ENCODE measurements at regions not wholly inside any gene's neighbourhood (a gene's known extent, or its start where the extent isn't known, plus 50 kb on each side); places are given as distances from the start of the nearest gene placed in this dataset.

DNA sequence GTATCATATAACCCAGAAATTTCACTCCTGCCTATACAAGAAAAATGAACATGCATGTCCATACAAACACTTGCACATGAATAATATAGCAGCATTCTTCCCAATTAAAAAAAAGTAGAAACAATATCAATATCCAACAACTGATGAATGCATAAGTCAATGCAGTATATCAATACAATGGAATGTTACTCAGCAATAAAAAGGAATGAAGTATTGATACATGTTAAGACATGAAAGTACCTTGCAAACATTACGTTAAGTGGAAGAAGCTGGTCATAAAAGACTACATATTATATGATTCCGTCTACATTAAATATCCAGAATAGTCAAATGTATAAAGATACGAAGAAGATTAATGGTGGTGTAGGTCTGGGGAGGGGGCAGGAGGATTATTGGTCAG is 73.9 kb upstream of the DRD2 start:
- TF ChIP-seq, protein P1, sequence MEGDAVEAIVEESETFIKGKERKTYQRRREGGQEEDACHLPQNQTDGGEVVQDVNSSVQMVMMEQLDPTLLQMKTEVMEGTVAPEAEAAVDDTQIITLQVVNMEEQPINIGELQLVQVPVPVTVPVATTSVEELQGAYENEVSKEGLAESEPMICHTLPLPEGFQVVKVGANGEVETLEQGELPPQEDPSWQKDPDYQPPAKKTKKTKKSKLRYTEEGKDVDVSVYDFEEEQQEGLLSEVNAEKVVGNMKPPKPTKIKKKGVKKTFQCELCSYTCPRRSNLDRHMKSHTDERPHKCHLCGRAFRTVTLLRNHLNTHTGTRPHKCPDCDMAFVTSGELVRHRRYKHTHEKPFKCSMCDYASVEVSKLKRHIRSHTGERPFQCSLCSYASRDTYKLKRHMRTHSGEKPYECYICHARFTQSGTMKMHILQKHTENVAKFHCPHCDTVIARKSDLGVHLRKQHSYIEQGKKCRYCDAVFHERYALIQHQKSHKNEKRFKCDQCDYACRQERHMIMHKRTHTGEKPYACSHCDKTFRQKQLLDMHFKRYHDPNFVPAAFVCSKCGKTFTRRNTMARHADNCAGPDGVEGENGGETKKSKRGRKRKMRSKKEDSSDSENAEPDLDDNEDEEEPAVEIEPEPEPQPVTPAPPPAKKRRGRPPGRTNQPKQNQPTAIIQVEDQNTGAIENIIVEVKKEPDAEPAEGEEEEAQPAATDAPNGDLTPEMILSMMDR (conservative IDR thresholded peaks at IDR 0.05) = no peak
- H3K27ac ChIP-seq = no peak overlapping the region

DNA sequence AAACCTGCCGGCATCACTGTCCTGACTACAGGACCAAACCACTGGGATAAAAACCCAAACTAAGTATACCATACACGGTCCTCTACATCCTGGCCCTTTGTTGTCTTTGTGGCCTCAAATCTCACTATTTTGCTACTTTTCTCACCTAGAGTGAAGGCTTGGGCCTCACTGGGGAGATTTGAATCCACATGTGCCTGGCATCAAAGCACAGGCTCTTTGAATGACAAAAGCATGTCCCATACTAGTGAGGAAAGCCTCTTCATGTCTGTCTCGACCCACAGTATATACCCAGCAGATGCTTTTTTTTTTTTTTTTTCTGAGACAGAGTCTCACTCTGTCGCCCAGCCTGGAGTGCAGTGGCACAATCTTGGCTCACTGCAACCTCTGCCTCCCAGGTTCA is 72.5 kb upstream of the DRD2 start:
- TF ChIP-seq, protein P1 (conservative IDR thresholded peaks at IDR 0.05) = no peak
- no peak overlapping the region for H3K27ac ChIP-seq

DNA sequence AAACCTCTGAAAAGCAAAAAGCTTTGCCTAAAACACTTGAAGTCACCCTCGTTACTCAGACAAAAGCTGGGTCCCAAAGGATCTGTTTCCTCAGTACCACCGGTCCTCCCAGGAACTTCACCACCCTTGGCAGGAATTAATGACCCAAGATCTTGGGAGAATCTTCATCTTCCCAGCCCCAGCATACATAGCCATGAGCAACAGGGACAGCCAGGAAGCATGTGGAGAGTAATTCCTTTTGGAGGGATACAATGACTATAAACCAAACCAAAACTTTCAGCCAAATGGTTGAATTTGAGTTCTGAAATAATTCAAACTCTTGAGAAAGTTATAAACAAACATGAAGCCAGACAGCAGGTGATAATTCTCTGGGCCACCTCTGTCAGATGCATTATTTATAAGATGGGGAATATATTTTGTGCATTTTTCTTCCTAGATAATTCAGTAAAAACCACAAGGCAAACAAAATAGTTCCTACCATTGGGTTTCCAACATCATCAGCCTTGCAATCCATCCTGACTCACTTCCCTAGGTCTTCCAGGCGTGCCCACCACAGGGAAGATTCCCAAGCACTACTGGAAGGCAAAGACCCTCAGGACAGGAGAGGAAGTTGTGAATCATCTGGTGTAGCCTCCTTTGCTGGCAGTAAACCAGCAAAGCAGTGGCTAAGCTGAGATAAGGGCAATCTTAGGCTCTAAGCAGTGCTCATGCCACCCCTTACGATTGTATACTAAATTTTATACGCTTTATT is 71.7 kb upstream of the DRD2 start:
- TF ChIP-seq, protein P1 (conservative IDR thresholded peaks at IDR 0.05) = no peak
- H3K27ac ChIP-seq = no peak overlapping the region

DNA sequence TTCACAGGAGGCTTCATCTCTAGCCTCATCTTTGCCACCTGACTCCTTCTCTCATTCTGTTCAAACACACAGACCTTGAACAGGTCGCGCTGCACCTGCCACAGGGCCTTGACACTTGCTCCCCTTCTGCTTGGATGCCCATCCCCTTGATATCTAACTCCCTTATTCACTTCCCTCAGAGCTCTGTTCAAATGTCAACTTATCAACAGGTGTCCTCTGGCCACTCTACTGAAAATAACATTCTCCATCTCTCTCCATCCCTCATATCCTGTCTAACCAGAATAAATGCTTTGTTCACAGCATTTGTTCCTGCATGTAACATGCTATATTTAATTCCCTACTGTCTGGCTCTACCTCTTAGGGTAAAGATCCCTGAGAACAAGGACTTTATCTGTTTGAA is 67.2 kb upstream of the DRD2 start:
- TF ChIP-seq, protein P1 (conservative IDR thresholded peaks at IDR 0.05) = no peak

DNA sequence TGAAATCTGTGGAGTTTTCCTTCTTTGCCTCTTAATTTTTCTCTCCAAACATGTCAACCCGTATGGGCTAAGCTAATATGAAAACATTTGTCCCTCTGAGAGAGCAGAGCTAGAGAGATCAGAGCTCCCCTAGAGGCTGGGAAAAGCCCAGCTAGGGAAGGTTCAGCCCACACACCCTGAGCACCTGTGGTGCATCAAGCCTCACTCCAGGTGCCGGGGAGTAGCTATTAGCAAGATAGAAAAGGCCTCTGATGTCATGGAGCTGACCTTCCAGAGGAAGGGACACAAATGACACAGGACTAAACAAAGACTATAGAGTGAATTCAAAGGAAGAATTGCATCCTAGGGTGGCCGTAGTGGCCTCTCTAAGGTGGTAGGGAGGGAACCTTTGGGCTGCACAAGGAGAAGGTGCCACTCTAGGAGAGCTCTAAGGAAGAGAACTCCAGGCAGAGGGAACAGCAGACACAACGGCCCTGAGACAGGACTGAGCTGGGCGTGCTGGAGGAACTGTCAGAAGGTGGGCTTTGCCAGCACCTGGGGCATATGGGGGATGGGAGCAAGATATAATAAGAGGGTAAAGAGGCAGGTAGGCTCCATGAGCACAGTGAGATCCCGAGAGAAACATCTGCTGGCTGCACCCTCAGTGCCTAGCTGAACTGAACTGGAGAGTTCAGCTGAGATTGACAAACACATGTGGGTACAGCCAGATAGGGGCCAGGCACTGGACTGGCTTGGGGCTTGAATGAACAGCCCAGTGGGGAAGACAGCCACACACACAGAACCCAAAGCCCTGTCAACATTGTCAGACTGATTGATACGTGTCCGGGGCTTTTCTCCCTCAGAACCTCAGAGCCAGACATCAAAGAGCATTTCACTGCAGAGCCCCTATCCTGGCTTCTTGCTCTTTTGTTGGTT is 65.5 kb upstream of the DRD2 start:
- no peak overlapping the region for H3K27ac ChIP-seq

More for the DNA sequence above, 67.2 kb upstream of the DRD2 start:
- H3K27ac ChIP-seq = no peak overlapping the region

DNA sequence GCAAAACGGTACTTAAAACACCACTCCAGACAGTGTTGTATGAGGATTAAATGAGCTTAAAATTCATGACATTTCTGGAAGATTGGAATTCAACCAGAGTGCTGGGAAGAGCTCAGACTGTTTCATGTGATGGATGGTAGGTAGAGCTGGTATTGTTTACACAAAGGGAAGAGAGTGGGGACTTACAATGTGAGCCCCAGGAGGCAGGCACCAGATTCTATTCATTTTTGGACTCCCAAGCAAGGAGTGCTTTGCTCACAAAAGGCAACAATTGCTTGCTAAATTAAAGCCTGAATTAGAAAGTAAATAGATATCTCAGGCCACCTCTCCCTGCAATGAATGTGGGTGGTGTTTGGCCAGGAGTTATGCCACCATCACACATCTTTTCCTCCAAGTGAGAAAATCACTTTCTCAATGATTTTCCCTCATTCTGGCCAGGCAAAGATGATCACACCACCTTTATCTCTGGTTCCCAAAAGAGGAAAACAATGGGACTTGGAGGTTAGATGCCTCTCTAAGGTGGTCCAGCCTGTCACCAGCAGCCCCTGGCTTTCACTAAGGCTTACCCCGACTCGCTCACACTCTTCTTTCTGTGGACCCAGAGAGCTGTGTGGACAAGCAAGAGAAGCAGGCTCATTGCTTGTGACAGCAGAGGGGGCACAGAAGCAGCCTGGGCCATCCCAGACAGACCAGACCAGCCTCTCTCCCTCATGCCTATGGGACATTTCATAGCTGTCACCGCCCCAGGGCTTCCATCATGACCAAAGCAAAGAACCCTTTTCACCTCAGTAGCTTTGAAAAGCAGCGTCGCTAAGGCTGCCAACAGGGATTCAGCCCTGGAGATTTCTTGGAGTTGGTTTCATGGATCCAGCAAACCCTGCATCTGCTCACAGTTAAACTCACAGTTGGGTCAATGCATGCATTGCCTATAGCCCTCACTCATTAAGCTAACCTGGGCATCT is 63.5 kb upstream of the DRD2 start:
- TF ChIP-seq, protein P1 (conservative IDR thresholded peaks at IDR 0.05) = no peak
- no peak overlapping the region for H3K27ac ChIP-seq

More for the DNA sequence above, 65.5 kb upstream of the DRD2 start:
- TF ChIP-seq, protein P1 (conservative IDR thresholded peaks at IDR 0.05) = no peak

Data from VCaP (cell line).